HT1080 (cell line): ENCODE measurements at regions not wholly inside any gene's neighbourhood (a gene's known extent, or its start where the extent isn't known, plus 50 kb on each side); places are given as distances from the start of the nearest gene placed in this dataset.
"Not testable (repeated sequence)": the region's sequence is repeated elsewhere in the genome, so short reads cannot be mapped to it uniquely, and the experiment has no call there.

ENCODE experiments used
- DNase-seq: peaks from one replicate; pipeline ENCODE4 v3.0.0-alpha.2; 2015; ENCODE audit warnings: low read depth

DNA sequence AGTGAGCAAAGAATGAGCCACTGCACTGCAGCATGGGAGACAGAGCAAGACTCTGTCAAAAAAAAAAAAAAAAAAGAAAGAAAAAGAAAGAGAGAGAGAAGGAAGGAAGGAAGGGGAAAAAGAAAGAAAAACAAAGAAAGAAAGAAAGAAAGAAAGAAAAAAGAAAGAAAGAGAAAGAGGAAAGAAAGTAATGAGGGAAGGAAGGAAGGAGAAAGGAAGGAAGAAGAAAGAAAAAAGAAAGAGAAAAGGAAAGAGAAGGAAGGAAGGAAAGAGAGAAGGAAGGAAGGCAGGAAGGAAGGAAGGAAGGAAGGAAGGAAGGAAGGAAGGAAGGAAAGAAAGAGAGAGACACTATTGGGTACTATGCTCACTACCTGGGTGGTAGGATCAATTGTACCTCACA, 122.2 kb upstream of the ERCC4 start:
- DNase-seq, result no peak

DNA sequence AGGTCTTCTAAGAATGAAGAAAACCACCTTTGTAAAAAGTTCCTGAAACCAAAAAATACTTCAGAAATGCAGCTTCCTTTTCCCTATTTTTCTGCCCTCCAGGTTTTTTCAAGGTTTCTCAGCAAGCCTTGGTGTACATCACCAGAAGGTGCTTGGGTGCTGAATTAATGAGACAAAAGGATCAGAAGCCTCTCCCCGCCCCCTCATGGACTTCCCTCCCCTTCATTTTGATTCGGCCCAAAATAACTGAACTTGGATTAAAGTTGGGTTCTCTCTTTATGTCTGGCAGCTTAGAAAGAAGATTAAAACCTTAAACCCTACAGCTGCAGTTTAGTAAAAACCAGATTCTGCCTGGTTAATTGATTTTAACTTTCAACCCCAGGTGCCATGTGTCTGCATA, 121.7 kb upstream of the ERCC4 start:
- DNase-seq, result no peak

DNA sequence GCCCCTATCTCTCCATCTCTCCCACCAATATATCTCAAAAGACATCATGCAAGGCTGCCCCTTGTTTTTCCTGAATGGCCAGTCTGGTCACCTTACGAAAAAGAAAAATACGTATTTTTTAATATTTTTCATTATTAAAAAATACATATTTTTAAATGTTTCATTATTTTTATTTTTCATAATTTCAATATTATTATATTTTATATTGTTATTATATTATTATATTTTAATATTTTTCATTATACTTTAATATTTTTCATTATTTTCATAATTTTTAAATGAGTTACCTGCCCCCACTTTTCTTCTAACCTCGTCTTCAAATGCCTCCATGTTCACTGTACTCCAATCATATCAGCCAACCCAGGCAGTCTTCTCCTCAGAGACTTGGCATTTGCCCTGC, 116.0 kb upstream of the ERCC4 start:
- no peak for DNase-seq

GRCh38 chr16:13805951-13806350, 114.0 kb upstream of the ERCC4 start:
- no peak for DNase-seq

- no peak for DNase-seq
Measured at GRCh38 chr16:13806671-13807070, 113.3 kb upstream of the ERCC4 start.

DNA sequence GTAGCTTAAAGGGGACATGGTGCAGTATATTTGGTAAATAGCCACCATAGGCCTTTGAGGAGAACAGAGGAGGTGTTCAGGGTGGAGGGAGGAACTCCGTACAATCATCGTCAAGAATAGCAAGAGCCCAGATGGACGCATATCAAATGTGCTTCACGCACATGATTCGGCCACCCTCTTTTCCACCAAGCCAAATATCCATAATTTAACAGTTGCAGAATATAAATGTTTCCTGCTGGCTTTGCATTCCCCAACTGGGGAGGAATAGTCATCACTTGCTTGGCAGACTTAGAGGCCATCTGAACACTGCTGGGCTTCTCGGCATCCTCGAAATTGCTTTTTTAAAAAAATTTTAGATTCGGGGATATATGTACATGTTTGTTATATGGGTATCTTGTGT, 111.9 kb upstream of the ERCC4 start:
- no peak for DNase-seq

DNA sequence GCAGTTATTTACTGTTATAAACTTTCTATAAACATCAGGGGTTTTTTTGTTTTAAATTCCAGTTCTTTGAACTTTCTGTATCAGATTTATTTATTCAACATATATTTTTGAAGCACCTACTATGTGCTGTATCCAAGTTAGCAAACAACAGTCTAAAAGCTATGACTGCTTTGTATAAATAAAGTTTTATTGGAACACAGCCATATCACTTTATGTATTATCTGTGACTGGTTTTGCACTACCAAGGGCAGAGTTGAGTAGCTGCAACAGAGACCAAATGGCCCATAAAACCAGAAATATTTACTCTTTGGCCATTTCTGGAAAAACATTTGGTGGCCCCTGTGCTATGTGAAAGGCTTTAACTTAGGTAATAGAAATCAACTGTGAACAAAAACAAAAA, 110.2 kb upstream of the ERCC4 start:
- no peak for DNase-seq

- no peak for DNase-seq
Measured at GRCh38 chr16:13811834-13812233, 108.1 kb upstream of the ERCC4 start.

DNA sequence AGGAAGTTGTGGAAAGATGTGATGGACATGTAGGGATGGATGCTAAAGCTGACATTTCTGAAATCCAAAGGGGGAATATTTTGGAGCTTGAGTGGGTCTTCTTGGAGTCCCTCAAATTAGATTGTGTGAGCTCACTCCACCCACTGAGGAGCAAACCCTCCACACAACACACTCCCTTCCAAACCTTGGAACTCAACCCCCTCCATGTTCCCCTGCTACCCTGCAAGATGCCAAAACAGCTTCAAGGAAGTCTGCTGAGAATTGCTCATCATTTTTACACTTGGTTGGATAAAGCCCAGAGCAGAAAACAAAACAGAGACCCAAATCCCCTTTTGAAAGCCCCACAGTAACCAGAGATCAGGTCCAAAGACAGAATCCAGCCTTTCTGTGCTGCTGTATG, 103.3 kb upstream of the ERCC4 start:
- DNase-seq, result no peak

GRCh38 chr16:13823501-13823900, 96.5 kb upstream of the ERCC4 start:
- DNase-seq, result no peak

DNA sequence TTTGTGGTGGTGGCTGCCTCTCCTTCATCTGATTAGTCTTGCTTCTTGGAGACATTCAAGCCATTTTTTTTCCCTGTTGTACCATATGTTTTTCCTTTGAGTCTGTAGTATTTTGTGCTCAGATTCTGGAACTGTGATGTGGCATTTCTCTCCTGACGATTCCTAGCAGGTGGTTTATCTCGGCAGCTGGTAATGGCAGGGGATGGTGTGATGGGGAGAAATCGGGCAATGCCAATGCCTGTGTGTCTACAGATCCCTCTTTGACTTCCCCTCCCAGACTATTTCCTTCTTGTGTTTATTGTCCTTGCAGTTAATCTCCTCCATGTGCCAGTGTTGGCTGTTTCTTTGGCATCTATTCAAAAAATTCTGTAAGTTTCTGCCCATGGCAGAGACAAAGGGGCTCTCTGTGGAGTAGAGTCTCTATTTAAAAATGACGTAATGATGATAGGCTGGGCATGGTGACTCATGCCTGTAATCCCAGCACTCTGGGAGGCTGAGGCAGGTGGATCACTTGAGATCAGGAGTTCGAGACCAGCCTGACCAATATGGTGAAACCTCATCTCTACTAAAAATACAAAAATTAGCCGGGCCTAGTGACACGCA, 90.2 kb upstream of the ERCC4 start:
- DNase-seq, result peak; percentile 47

- peak; percentile 9 for DNase-seq
Measured at GRCh38 chr16:13833515-13833914, 86.4 kb upstream of the ERCC4 start.

DNA sequence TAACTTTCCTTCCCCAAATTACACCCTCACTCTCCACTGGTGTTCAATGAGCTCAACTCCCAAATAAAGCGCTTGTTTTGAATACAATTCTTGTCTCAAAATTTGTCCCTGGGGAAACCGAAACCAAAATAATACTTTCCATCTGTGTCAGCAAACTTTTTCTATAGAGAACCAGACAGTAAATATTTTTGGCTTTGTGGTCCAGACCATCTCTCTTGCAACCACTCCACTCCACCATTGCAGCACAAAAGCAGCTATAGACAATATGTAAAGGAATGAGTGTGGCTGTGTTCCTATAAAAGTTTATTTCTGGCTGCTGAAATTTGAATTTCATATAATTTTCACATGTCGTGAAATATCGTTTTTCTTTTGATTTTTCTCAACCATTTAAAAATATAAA, 84.6 kb upstream of the ERCC4 start:
- DNase-seq, result no peak

DNA sequence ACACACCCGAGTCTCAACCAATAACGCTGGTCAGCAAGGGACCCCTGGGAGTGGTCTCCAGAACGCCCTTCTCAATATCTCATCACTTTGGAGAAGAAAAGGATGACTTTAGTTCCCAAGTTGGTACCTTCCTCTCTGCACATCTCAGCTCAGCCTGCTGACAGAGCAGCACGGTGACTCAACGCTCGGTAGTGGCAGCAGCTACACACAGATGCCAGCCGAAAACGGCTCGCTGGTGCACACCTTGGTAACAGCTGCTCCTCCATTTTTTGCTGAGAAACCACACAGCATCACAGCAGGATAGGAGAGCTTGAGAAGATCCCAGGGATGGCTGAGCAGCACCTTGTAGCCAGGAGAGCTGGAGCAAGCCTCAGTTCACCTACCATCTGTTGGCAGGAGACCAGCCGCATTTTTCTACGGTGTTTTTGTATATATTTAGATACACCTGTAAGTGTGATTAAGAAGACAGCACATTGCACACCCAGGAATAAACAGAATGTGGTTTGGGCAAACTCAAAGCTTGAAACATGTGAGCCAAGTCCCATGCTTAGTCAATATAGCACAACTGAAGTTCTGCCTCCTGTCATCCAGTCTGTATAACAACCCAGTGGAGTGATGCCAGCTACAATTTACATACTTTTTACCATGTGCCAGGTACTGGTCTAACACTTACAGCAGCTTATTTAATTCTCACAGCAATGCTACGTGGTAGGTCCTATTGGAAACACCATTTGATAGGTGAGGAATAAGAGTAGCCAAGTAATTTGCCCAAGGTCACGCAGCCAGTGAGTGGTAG, 83.8 kb upstream of the ERCC4 start:
- DNase-seq, result no peak

GRCh38 chr16:13838401-13839190, 81.4 kb upstream of the ERCC4 start:
- no peak for DNase-seq

GRCh38 chr16:13839577-13839976, 80.4 kb upstream of the ERCC4 start:
- DNase-seq, result no peak

- no peak for DNase-seq
Measured at GRCh38 chr16:13845232-13845631, 74.7 kb upstream of the ERCC4 start.

- no peak for DNase-seq
Measured at GRCh38 chr16:13848795-13849194, 71.2 kb upstream of the ERCC4 start.

DNA sequence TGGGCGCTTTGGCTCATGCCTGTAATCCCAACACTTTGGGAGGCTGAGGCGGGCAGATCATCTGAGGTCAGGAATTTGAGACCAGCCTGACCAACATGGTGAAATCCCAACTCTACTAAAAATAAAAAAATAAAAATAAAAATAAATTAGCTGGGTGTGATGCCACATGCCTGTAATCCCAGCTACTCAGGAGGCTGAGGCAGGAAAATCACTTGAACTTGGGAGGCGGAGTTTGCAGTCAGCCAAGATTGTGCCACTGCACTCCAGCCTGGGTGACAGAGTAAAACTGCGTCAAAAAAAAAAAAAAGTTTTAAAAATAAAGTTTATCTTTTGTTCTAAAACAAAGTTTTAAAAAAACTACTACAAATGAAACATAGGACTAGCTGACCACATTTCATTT, 69.8 kb upstream of the ERCC4 start:
- DNase-seq, result not testable (repeated sequence)

DNA sequence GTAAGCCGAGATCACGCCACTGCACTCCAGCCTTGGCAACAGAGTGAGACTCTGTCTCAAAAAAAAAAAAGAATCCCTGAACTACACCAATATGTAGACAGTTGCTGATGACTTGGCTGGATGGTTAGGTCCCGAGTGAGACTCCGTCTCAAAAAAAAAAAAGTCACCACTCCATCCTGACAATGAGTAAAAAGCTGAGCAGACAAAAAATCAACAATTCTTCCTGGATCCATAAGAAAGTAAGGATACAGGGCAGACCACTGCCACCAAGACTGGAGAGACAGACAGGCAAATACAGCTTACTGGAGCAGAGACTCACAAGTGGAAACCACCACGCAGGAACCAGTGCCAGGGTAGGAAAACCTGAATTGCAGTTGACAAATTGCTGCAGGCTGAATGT, 67.1 kb upstream of the ERCC4 start:
- no peak for DNase-seq

- DNase-seq, result no peak
Measured at GRCh38 chr16:13856398-13856797, 63.6 kb upstream of the ERCC4 start.

GRCh38 chr16:13856811-13857511, 63.0 kb upstream of the ERCC4 start:
- DNase-seq, result no peak
